Hepatocyte (in vitro differentiated cells): ENCODE measurements at regions not wholly inside any gene's neighbourhood (a gene's known extent, or its start where the extent isn't known, plus 50 kb on each side); places are given as distances from the start of the nearest gene placed in this dataset.
A peak's percentile ranks its signal among the peaks of the same experiment; 100 is the strongest.

ENCODE experiments used
- DNase-seq: peaks from one replicate; pipeline ENCODE4 v3.0.0-alpha.2; 2016; ENCODE audit warnings: low spot score
- H2AFZ ChIP-seq: fragments of 200-600 bp; sonication (generic); 2 replicates; pipeline ENCODE4 v1.6.0; 2016; ENCODE audit warnings: antibody characterized with exemption, mild to moderate bottlenecking
- H3K27ac ChIP-seq: fragments of 200-600 bp; sonication (generic); 2 replicates; pipeline ENCODE4 v1.5.1; 2016; ENCODE audit warnings: mild to moderate bottlenecking
- H3K27me3 ChIP-seq: fragments of 200-600 bp; sonication (generic); 2 replicates; pipeline ENCODE4 v1.6.1; 2016
- H3K36me3 ChIP-seq: fragments of 200-600 bp; sonication (generic); replicated peaks from 2 replicates; pipeline ENCODE4 v1.5.1; 2016; ENCODE audit warnings: low read depth; ENCODE audit not compliant: insufficient read depth
- H3K4me1 ChIP-seq: fragments of 200-600 bp; sonication (generic); 2 replicates; pipeline ENCODE4 v1.5.1; 2016; ENCODE audit warnings: mild to moderate bottlenecking, moderate library complexity; ENCODE audit not compliant: insufficient read depth
- H3K4me2 ChIP-seq: fragments of 200-600 bp; sonication (generic); 2 replicates; pipeline ENCODE4 v1.6.0; 2016
- H3K4me3 ChIP-seq: fragments of 200-600 bp; sonication (generic); 2 replicates; pipeline ENCODE4 v1.5.1; 2016; ENCODE audit warnings: mild to moderate bottlenecking
- H3K79me2 ChIP-seq: fragments of 200-600 bp; sonication (generic); 2 replicates; pipeline ENCODE4 v1.6.0; 2017; ENCODE audit warnings: mild to moderate bottlenecking
- H3K9me2 ChIP-seq: fragments of 200-600 bp; sonication (generic); replicated peaks from 2 replicates; pipeline ENCODE4 v1.6.0; 2017; ENCODE audit warnings: mild to moderate bottlenecking; ENCODE audit not compliant: insufficient read depth
- H3K9me3 ChIP-seq: fragments of 200-600 bp; sonication (generic); 2 replicates; pipeline ENCODE4 v1.5.1; 2016; ENCODE audit warnings: low read depth, mild to moderate bottlenecking
- H4K20me1 ChIP-seq: fragments of 200-600 bp; sonication (generic); 2 replicates; pipeline ENCODE4 v1.6.0; 2016; ENCODE audit warnings: mild to moderate bottlenecking; ENCODE audit not compliant: insufficient read depth, poor library complexity, severe bottlenecking
- CTCF ChIP-seq: fragments of 200-600 bp; sonication (generic); IDR thresholded peaks from 2 replicates; pipeline ENCODE4 v1.5.1; 2016; ENCODE audit warnings: antibody characterized with exemption, mild to moderate bottlenecking; ENCODE audit not compliant: poor library complexity
- EZH2 ChIP-seq: fragments of 200-600 bp; sonication (generic); IDR thresholded peaks from 2 replicates; pipeline ENCODE4 v1.6.1; 2016; ENCODE audit warnings: antibody characterized with exemption, mild to moderate bottlenecking, borderline replicate concordance
- EZH2phosphoT487 ChIP-seq: fragments of 200-600 bp; sonication (generic); IDR thresholded peaks from one replicate; pipeline ENCODE4 v1.6.1; 2018; ENCODE audit warnings: antibody characterized with exemption, mild to moderate bottlenecking, low read depth, moderate library complexity; ENCODE audit not compliant: unreplicated experiment, severe bottlenecking
- WGBS: methylation state at CpG from one replicate; pipeline ENCODE4 v1.1.6; 2016; ENCODE audit warnings: low lambda C conversion rate; ENCODE audit errors: missing lambda C conversion rate; 5-methylcytosine and 5-hydroxymethylcytosine counted together

- H3K4me2 ChIP-seq: no peak overlapping the region
- no peaks in the 10 kb centered on the region for H4K20me1 ChIP-seq
- no peaks in the 10 kb centered on the region for H3K79me2 ChIP-seq
- DNase-seq: no peak
- no peaks in the 10 kb centered on the region for H3K36me3 ChIP-seq
- no peak overlapping the region for H2AFZ ChIP-seq
- H3K4me1 ChIP-seq: no peaks in the 10 kb centered on the region
- no peaks in the 10 kb centered on the region for H3K27me3 ChIP-seq
- no peaks in the 10 kb centered on the region for H3K9me2 ChIP-seq
- WGBS: 81% methylated on average over 16 of the region's 16 CpGs
- H3K27ac ChIP-seq: peak overlapping the region; percentile 9
- TF ChIP-seq EZH2phosphoT487 (no peak), EZH2 (no peak), CTCF (no peak)
- H3K4me3 ChIP-seq: no peak overlapping the region
- no peaks in the 10 kb centered on the region for H3K9me3 ChIP-seq
Measured at GRCh38 chr6:167573461-167574215, 248.8 kb downstream of the TTLL2 start.

- Histone ChIP-seq H2AFZ (no peak overlapping the region), H3K9me3 (no peaks in the 10 kb centered on the region), H3K79me2 (no peaks in the 10 kb centered on the region), H3K4me2 (no peak overlapping the region), H3K4me1 (no peaks in the 10 kb centered on the region), H3K27me3 (no peaks in the 10 kb centered on the region), H3K27ac (no peak overlapping the region), H3K36me3 (no peaks in the 10 kb centered on the region), H4K20me1 (no peaks in the 10 kb centered on the region), H3K4me3 (no peak overlapping the region), H3K9me2 (no peaks in the 10 kb centered on the region)
- DNase-seq: no peak
- 93% methylated on average over 29 of the region's 29 CpGs for WGBS
- no peak for TF ChIP-seq EZH2phosphoT487
- no peak for TF ChIP-seq EZH2
- no peak for TF ChIP-seq CTCF
Measured at GRCh38 chr6:167574431-167575151, 249.7 kb downstream of the TTLL2 start.

DNA sequence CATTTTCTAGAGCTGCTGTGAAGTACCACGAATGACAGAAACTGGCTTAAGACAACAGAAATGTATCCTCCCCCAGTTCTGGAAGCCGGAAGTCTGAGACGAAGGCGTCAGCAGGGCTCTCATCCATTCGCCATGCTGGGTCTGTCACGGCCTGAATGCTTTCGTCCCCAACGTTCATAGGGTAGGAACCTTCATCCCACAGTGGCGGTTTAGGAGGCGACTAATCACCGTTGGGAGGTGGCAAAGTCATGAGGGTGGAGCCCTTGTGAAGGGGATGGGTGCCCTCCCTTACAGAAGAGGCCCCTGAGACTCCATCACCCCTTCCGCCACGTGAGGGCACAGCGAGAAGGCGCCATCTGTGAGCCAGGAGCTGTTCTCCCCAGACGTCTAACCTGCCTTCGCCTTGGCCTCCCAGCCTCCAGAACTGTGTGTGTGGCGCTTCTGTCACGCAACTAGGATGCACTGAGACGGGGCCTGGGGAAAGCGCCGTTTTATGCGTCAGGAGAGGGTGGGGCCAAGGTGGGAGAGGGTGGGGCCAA lies 250.3 kb downstream of the TTLL2 start:
- no peak overlapping the region for H3K4me3 ChIP-seq
- H3K79me2 ChIP-seq: no peaks in the 10 kb centered on the region
- H4K20me1 ChIP-seq: no peaks in the 10 kb centered on the region
- DNase-seq: no peak
- TF ChIP-seq CTCF: no peak
- TF ChIP-seq EZH2phosphoT487: no peak
- TF ChIP-seq EZH2: no peak
- H3K9me2 ChIP-seq: no peaks in the 10 kb centered on the region
- no peak overlapping the region for H3K4me2 ChIP-seq
- H3K27me3 ChIP-seq: no peaks in the 10 kb centered on the region
- H3K9me3 ChIP-seq: no peaks in the 10 kb centered on the region
- no peaks in the 10 kb centered on the region for H3K4me1 ChIP-seq
- no peaks in the 10 kb centered on the region for H3K36me3 ChIP-seq
- WGBS: 97% methylated on average over 23 of the region's 23 CpGs
- no peak overlapping the region for H3K27ac ChIP-seq
- H2AFZ ChIP-seq: no peak overlapping the region
